ENCODE measurements at regions not wholly inside any gene's neighbourhood (a gene's known extent, or its start where the extent isn't known, plus 50 kb on each side); places are given as distances from the start of the nearest gene placed in this dataset.

- H3K4me3 ChIP-seq = no peak overlapping the region
- intact Hi-C loops (cut with DNase I) = no loop called here
- 50% methylated on average over 4 of the region's 7 CpGs for WGBS (ENCODE audit: insufficient coverage, low coverage, low lambda C conversion rate, missing lambda C conversion rate)
- DNase-seq (no peak), ATAC-seq (no peak)
- H3K4me1 ChIP-seq = no peaks in the 10 kb centered on the region
- TF ChIP-seq POLR2A (IDR thresholded peaks at IDR 0.05) = no peak
- TF ChIP-seq, protein P1, sequence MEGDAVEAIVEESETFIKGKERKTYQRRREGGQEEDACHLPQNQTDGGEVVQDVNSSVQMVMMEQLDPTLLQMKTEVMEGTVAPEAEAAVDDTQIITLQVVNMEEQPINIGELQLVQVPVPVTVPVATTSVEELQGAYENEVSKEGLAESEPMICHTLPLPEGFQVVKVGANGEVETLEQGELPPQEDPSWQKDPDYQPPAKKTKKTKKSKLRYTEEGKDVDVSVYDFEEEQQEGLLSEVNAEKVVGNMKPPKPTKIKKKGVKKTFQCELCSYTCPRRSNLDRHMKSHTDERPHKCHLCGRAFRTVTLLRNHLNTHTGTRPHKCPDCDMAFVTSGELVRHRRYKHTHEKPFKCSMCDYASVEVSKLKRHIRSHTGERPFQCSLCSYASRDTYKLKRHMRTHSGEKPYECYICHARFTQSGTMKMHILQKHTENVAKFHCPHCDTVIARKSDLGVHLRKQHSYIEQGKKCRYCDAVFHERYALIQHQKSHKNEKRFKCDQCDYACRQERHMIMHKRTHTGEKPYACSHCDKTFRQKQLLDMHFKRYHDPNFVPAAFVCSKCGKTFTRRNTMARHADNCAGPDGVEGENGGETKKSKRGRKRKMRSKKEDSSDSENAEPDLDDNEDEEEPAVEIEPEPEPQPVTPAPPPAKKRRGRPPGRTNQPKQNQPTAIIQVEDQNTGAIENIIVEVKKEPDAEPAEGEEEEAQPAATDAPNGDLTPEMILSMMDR (IDR thresholded peaks at IDR 0.05) = no peak
- no peaks in the 10 kb centered on the region for H3K36me3 ChIP-seq
- H3K9me3 ChIP-seq = no peaks in the 10 kb centered on the region
- no peak overlapping the region for H3K27ac ChIP-seq
- H3K27me3 ChIP-seq = no peaks in the 10 kb centered on the region
Measured at GRCh38 chr18:30819619-30820018, 222.9 kb downstream of the DSC3 start.

DNA sequence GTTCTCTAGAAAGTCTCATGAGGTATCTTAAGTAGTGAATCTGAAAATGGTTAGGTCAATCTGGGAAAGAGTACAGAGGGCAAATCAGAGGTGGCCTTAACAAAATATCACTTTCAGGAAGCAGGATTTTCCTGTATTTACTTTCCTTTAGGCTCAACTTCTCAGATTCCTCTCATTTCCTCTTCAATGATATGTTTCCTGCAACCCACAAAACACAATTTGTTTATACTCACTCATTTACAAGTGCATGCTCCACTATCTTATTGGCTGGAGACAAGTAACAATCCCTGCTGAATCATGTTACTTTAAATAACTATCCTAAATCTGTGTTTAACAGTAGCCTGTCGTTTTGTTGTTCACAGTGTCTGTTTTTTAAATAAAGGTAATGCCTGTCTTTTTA is 228.1 kb downstream of the DSC3 start:
- ATAC-seq = peak; percentile 42 to 75 (median 58)
- no peak overlapping the region for H3K27ac ChIP-seq

DNA sequence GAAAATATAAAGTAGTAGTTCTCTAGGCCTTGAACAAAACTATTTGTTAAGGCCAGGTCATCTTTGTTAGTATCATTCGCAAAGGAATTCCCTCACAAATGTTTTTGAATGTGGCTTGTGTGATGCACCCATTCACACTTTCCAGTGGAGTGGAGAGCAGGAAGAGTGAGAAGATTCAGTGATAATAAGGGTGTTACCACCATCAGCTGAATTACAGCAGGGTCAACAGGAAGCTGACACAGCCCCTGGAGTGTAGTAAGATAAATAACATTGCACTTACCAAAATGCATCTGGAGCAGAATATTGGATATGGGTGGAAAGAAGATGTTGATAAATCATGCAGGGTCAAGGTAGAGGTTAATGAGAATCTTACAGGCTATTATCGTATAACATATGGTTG is 231.0 kb downstream of the DSC3 start:
- no peaks in the 10 kb centered on the region for H3K4me1 ChIP-seq
- WGBS (ENCODE audit: insufficient coverage, low coverage, low lambda C conversion rate, missing lambda C conversion rate) = 39% methylated on average over 2 of the region's 2 CpGs

More for the DNA sequence above, 228.1 kb downstream of the DSC3 start:
- DNase-seq = no peak
- no peak for TF ChIP-seq POLR2A (IDR thresholded peaks at IDR 0.05)
- TF ChIP-seq, protein P1 (IDR thresholded peaks at IDR 0.05) = no peak
- 0% methylated on average over 1 of the region's 1 CpG for WGBS (ENCODE audit: insufficient coverage, low coverage, low lambda C conversion rate, missing lambda C conversion rate)
- no peaks in the 10 kb centered on the region for H3K27me3 ChIP-seq
- H3K4me1 ChIP-seq = no peaks in the 10 kb centered on the region
- intact Hi-C loops (cut with DNase I) = no loop called here
- H3K36me3 ChIP-seq = no peaks in the 10 kb centered on the region
- no peaks in the 10 kb centered on the region for H3K9me3 ChIP-seq
- no peak overlapping the region for H3K4me3 ChIP-seq

DNA sequence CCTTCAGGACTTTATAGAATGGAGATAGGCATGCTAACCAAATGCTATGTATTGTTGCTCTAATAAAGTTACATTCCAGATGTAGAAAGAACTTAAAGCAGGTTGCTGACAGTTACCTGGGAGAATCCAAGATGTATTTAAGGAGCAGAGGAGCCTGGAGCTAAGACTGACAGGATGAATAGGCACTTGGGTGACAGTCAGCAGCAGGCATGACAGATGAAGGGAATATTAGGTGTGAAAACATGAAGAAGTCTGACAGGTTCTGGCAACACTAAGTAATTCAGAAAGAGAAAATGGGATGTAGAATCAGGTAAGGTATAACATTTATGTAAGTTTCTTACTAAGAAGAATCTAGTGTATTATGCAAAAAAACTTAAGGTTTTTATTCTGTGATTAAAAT is 232.0 kb downstream of the DSC3 start:
- no peaks in the 10 kb centered on the region for H3K4me1 ChIP-seq
- H3K27me3 ChIP-seq = no peaks in the 10 kb centered on the region
- no peak overlapping the region for H3K27ac ChIP-seq
- no peak for TF ChIP-seq POLR2A (IDR thresholded peaks at IDR 0.05)
- TF ChIP-seq, protein P1 (IDR thresholded peaks at IDR 0.05) = no peak
- intact Hi-C loops (cut with DNase I) = no loop called here
- H3K4me3 ChIP-seq = no peak overlapping the region
- H3K9me3 ChIP-seq = no peaks in the 10 kb centered on the region
- no peak for ATAC-seq
- H3K36me3 ChIP-seq = no peaks in the 10 kb centered on the region
- no peak for DNase-seq

More for the DNA sequence above, 231.0 kb downstream of the DSC3 start:
- no peaks in the 10 kb centered on the region for H3K36me3 ChIP-seq
- intact Hi-C loops (cut with DNase I) = no loop called here
- no peak overlapping the region for H3K27ac ChIP-seq
- no peak for TF ChIP-seq POLR2A (IDR thresholded peaks at IDR 0.05)
- TF ChIP-seq, protein P1 (IDR thresholded peaks at IDR 0.05) = no peak
- H3K9me3 ChIP-seq = no peaks in the 10 kb centered on the region
- no peaks in the 10 kb centered on the region for H3K27me3 ChIP-seq
- DNase-seq (no peak), ATAC-seq (no peak)
- no peak overlapping the region for H3K4me3 ChIP-seq

GRCh38 chr18:30806823-30807222 is 235.7 kb downstream of the DSC3 start:
- no peaks in the 10 kb centered on the region for H3K9me3 ChIP-seq
- no peaks in the 10 kb centered on the region for H3K4me1 ChIP-seq
- H3K27ac ChIP-seq = no peak overlapping the region
- H3K4me3 ChIP-seq = no peak overlapping the region
- TF ChIP-seq, protein P1 (IDR thresholded peaks at IDR 0.05) = no peak
- no peak for TF ChIP-seq POLR2A (IDR thresholded peaks at IDR 0.05)
- DNase-seq (no peak), ATAC-seq (no peak)
- no peaks in the 10 kb centered on the region for H3K27me3 ChIP-seq
- no peaks in the 10 kb centered on the region for H3K36me3 ChIP-seq
- intact Hi-C loops (cut with DNase I) = no loop called here
